ENCODE measurements at regions not wholly inside any gene's neighbourhood (a gene's known extent, or its start where the extent isn't known, plus 50 kb on each side); places are given as distances from the start of the nearest gene placed in this dataset.
"Not testable (repeated sequence)": the region's sequence is repeated elsewhere in the genome, so short reads cannot be mapped to it uniquely, and the experiment has no call there.

- H3K9me3 ChIP-seq (ENCODE audit: low read depth, low read length), result no peaks in the 10 kb centered on the region
- H3K27me3 ChIP-seq (ENCODE audit: insufficient read depth, low read length), result no peaks in the 10 kb centered on the region
- no peak for DNase-seq (ENCODE audit: insufficient read length, low spot score, missing footprints)
- H3K4me1 ChIP-seq (ENCODE audit: insufficient read depth, low read length), result no peaks in the 10 kb centered on the region
- H3K4me2 ChIP-seq (ENCODE audit: insufficient read depth, low read length), result no peak overlapping the region
- H2AFZ ChIP-seq (ENCODE audit: low read length), result no peak overlapping the region
- no peak overlapping the region for H3K4me3 ChIP-seq (ENCODE audit: insufficient read depth, low read length)
- no peaks in the 10 kb centered on the region for H3K79me2 ChIP-seq (ENCODE audit: insufficient read depth, low read length)
- no peaks in the 10 kb centered on the region for H3K36me3 ChIP-seq (ENCODE audit: insufficient read depth, low read length)
- TF ChIP-seq CTCF (IDR thresholded peaks at IDR 0.05; ENCODE audit: extremely low read depth, low read depth, low read length), result no peak
- H4K20me1 ChIP-seq (ENCODE audit: insufficient read depth, low read length), result no peaks in the 10 kb centered on the region
- H3K27ac ChIP-seq (ENCODE audit: low read depth, low read length), result no peak overlapping the region
Observed at GRCh38 chr1:58183286-58183685, 363.2 kb downstream of the OMA1 start.

DNA sequence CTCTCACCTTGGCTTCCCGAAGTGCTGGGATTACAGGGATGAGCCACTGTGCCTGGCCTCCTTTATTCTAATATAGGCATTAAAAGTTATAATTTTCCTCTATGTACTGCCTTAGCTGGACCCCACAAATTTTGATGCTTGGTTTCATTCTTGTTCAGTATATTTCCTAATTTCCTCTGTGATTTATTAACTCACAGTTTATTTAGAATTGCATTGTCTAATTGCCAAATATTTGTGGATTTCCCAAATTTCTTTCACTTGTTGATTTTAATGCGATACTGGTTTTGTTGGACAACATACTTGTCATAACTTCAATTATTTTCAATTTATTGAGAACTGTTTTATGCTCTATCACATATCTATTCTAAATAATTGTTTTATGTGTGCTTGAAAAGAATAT is 366.0 kb downstream of the OMA1 start:
- no peaks in the 10 kb centered on the region for H3K27me3 ChIP-seq (ENCODE audit: insufficient read depth, low read length)
- no peak for DNase-seq (ENCODE audit: insufficient read length, low spot score, missing footprints)
- no peaks in the 10 kb centered on the region for H3K9me3 ChIP-seq (ENCODE audit: low read depth, low read length)
- no peaks in the 10 kb centered on the region for H3K79me2 ChIP-seq (ENCODE audit: insufficient read depth, low read length)
- H3K4me2 ChIP-seq (ENCODE audit: insufficient read depth, low read length), result no peak overlapping the region
- H3K27ac ChIP-seq (ENCODE audit: low read depth, low read length), result no peak overlapping the region
- H3K4me3 ChIP-seq (ENCODE audit: insufficient read depth, low read length), result no peak overlapping the region
- H2AFZ ChIP-seq (ENCODE audit: low read length), result no peak overlapping the region
- H3K4me1 ChIP-seq (ENCODE audit: insufficient read depth, low read length), result no peaks in the 10 kb centered on the region
- H3K36me3 ChIP-seq (ENCODE audit: insufficient read depth, low read length), result no peaks in the 10 kb centered on the region
- no peak for TF ChIP-seq CTCF (IDR thresholded peaks at IDR 0.05; ENCODE audit: extremely low read depth, low read depth, low read length)
- no peaks in the 10 kb centered on the region for H4K20me1 ChIP-seq (ENCODE audit: insufficient read depth, low read length)

DNA sequence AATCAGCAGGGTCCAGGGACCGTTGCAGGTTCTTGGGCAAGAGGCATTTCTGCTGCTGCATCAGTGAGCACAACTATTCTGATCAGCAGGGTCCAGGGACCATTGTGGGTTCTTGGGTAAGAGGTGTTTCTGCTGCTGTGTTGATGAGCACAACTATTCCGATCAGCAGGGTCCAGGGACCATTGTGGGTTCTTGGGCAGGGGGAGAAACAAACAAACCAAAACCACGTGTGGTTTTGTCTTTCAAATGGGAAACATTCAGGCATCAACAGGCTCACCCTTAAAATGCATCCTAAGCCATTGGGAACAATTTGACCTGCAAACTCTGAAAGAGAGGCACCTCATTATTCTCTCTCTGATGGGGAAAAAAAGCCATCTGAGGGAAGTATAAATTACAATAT is 377.4 kb downstream of the OMA1 start:
- DNase-seq (ENCODE audit: insufficient read length, low spot score, missing footprints); H2AFZ ChIP-seq (ENCODE audit: low read length); H3K36me3 ChIP-seq (ENCODE audit: insufficient read depth, low read length); H3K4me3 ChIP-seq (ENCODE audit: insufficient read depth, low read length); H3K79me2 ChIP-seq (ENCODE audit: insufficient read depth, low read length); H4K20me1 ChIP-seq (ENCODE audit: insufficient read depth, low read length); H3K9me3 ChIP-seq (ENCODE audit: low read depth, low read length); H3K27me3 ChIP-seq (ENCODE audit: insufficient read depth, low read length); H3K4me2 ChIP-seq (ENCODE audit: insufficient read depth, low read length); H3K4me1 ChIP-seq (ENCODE audit: insufficient read depth, low read length); H3K27ac ChIP-seq (ENCODE audit: low read depth, low read length): not testable (repeated sequence)

DNA sequence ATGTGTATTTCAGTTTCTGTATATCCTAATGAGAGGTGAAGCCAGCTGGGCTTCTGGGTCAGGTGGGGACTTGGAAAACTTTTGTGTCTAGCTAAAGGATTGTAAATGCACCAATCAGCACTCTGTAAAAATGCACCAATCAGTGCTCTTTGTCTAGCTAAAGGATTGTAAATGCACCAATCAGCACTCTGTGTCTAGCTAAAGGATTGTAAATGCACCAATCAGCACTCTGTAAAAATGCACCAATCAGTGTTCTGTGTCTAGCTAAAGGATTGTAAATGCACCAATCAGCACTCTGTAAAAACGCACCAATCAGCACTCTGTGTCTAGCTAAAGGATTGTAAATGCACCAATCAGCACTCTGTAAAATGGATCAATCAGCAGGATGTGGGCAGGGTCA is 379.4 kb downstream of the OMA1 start:
- DNase-seq (ENCODE audit: insufficient read length, low spot score, missing footprints); H3K4me2 ChIP-seq (ENCODE audit: insufficient read depth, low read length); H3K9me3 ChIP-seq (ENCODE audit: low read depth, low read length); H3K36me3 ChIP-seq (ENCODE audit: insufficient read depth, low read length); H3K4me1 ChIP-seq (ENCODE audit: insufficient read depth, low read length); H3K27ac ChIP-seq (ENCODE audit: low read depth, low read length); H3K79me2 ChIP-seq (ENCODE audit: insufficient read depth, low read length); H2AFZ ChIP-seq (ENCODE audit: low read length); H4K20me1 ChIP-seq (ENCODE audit: insufficient read depth, low read length); H3K4me3 ChIP-seq (ENCODE audit: insufficient read depth, low read length); H3K27me3 ChIP-seq (ENCODE audit: insufficient read depth, low read length): not testable (repeated sequence)

- H3K4me2 ChIP-seq (ENCODE audit: insufficient read depth, low read length), result no peak overlapping the region
- H3K79me2 ChIP-seq (ENCODE audit: insufficient read depth, low read length), result no peaks in the 10 kb centered on the region
- no peak overlapping the region for H2AFZ ChIP-seq (ENCODE audit: low read length)
- H3K4me1 ChIP-seq (ENCODE audit: insufficient read depth, low read length), result no peaks in the 10 kb centered on the region
- no peak overlapping the region for H3K4me3 ChIP-seq (ENCODE audit: insufficient read depth, low read length)
- H3K9me3 ChIP-seq (ENCODE audit: low read depth, low read length), result no peaks in the 10 kb centered on the region
- H3K27ac ChIP-seq (ENCODE audit: low read depth, low read length), result no peak overlapping the region
- no peaks in the 10 kb centered on the region for H4K20me1 ChIP-seq (ENCODE audit: insufficient read depth, low read length)
- TF ChIP-seq CTCF (IDR thresholded peaks at IDR 0.05; ENCODE audit: extremely low read depth, low read depth, low read length), result no peak
- H3K36me3 ChIP-seq (ENCODE audit: insufficient read depth, low read length), result no peaks in the 10 kb centered on the region
- no peaks in the 10 kb centered on the region for H3K27me3 ChIP-seq (ENCODE audit: insufficient read depth, low read length)
- DNase-seq (ENCODE audit: insufficient read length, low spot score, missing footprints), result no peak
Observed at GRCh38 chr1:58166417-58166816, 380.1 kb downstream of the OMA1 start.
